ENCODE measurements at regions not wholly inside any gene's neighbourhood (a gene's known extent, or its start where the extent isn't known, plus 50 kb on each side); places are given as distances from the start of the nearest gene placed in this dataset.

- DNase-seq (ENCODE audit: low spot score): no peak
Measured at GRCh38 chr10:128316925-128317324, 190.7 kb upstream of the MKI67 start.

DNA sequence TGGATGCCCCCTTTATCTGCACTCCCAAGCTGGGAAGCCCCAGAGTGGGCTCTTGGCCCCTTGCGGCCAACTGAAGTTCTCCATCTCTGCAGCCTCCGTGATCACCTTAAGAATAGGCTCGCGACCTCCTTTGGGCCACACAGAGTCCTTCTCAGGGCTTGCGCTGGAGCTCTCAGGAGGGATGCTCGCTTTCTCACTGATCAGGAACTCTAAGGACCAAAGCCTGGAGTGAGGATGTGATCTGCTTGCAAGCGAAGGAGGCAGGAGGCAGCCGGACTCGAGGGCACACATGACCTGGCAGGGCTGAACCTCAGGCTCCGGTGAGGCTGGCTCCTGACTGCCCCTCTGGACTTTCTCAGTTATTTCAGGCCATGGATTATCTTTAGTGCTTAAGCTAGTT, 192.1 kb upstream of the MKI67 start:
- DNase-seq (ENCODE audit: low spot score): no peak

DNA sequence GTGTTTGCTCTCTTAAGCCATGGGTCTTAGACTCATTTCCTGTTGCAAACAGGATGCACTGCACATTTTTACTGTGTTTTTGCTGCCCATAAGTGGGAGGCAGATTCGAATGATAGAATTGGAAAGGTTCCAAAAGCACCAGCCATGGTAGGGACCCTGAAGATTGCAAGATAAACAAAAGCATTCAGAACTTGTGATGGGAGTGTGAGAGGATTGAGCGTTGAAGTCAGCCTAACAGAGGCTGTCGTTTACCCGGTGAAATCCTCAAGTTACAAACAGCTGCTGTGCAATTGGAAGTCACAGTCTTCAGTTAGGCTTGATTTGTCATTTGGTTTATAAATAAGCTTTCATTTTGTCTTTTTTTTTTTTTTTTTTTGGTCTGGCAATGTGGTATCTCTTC, 192.7 kb upstream of the MKI67 start:
- DNase-seq (ENCODE audit: low spot score): no peak

DNA sequence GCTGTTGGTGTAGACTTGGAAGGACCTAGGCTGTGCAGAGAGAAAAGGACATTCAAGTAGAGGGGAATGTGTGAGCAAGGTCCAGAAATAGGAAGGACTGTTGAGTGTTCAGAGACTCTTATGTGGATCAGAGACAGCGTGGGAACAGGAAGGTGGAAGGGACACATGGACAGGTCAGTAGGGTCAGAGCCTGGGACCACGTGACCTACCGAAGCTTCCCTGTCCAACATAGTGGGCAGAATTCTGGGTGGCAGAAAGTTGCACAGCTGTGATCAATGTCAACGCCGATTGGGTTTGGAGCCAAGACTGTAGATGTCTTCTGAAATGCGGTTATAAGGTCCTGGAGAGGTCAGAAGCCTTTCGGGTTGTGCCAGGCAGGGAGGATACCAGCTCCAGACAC, 195.9 kb upstream of the MKI67 start:
- no peak for DNase-seq (ENCODE audit: low spot score)

DNA sequence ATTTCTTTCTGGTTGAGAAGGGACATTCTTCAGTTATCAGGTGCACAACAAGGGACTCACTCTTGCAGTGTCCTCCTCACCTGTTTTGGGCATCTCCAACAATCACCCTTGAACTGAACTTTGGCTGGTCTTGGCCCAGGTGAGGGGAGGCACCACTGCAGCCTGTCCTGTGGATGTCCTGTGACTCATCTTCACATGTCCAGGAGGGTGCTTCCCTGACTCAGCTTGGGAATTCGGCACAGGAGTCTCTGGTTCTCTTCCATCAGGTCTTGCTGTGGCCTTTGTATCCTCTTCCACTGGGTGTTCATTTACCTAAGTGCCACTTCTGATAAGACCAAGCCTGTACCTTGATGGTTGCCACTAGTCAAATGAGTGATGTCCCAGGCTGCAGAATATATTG, 196.7 kb upstream of the MKI67 start:
- no peak for DNase-seq (ENCODE audit: low spot score)

DNA sequence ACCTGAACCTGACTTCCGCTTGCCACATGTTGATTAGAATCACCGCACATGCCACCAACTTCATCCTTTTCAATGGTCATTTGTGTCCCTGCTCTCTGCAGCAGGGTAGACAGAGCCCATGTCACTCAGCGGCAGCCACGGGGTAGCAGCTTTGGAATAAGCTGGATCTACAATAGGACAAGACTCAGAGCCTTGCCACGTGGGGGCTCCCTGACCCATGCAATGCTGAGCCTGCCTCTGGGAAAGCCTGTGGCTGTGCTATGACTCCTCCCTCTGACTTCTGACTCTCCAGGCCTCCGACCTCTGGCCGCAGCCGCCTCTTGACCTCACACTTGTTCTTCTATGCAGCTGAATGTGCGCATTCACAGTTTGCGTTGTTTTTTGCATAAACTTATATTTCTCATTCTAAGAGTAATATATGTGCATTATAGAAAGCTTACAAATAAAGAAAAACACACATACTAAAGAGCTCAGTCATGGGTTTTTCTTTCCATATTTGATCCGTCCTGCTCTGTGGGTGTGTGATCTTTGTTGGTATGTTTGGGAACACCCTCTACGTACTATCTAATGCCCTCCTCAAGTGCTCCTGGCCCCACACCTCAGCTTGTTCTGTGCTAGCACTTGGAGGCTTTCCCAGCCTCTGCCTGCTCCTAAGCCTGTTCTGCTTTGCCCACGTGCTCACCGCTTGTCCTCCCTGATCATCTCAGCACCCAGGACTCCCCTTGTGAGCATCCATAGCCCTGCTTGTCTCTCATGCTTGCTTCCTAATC, 198.0 kb upstream of the MKI67 start:
- DNase-seq (ENCODE audit: low spot score): no peak

DNA sequence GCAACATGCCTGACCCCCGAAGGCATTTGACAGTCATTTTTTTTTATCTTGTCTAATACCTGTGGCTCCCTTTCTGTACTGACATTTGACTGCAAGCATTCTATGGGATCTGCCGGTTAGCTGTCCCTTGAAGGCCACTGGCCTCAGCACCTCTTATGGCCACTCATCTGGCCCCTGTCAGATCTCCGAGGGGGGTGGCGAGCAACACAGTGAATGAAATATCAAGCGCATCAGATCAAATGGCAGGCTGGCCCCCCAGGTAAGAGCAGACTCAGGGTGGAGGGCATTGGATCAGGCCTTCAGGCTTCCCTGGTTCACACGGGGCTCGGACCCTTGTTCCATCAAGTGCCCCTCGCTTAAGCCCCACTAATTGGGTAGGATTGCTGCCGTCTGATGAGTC, 199.6 kb upstream of the MKI67 start:
- no peak for DNase-seq (ENCODE audit: low spot score)

DNA sequence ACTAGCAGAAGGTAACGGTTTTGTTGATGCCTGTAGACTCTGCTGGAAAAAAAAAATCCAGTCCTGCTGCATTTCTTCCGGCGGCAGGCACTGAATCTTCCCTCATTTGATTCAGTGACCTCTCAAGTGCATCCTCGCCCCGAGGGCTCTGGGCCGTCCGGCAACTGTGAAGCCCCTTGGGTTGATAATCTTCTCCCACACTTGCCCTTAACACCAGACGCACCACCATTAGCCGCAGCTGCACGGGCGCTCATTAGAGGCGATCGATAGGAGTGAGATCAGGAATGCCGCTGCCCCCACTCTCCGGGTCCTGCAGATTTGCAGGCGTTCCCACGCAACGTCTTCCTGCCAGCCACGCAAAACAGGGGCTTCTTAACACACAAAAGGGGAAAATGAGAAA, 200.0 kb upstream of the MKI67 start:
- no peak for DNase-seq (ENCODE audit: low spot score)

- DNase-seq (ENCODE audit: low spot score): no peak
Measured at GRCh38 chr10:128326851-128327250, 200.6 kb upstream of the MKI67 start.

DNA sequence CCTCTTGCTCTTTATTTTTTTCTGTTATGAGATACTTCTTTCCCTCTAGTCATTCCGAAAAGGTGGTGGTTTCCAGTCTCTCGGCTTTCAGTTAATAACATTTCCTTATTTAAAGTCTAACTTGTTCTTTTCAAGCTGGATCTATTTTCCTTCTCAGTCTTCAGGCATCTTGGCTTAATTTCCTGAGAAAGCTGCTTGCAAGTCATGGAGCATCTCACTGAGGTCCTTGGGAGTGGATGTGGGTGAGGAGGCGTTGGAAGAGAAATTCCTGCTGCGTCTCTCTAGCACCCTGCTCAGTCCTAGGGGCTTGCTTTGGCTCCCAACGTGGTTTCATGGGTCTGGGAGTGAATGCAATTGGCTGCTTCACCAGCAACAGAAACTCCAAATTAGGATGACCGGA, 210.2 kb upstream of the MKI67 start:
- no peak for DNase-seq (ENCODE audit: low spot score)

GRCh38 chr10:128337860-128338378, 211.7 kb upstream of the MKI67 start:
- DNase-seq (ENCODE audit: low spot score): no peak

GRCh38 chr10:128338951-128339350, 212.7 kb upstream of the MKI67 start:
- DNase-seq (ENCODE audit: low spot score): no peak

DNA sequence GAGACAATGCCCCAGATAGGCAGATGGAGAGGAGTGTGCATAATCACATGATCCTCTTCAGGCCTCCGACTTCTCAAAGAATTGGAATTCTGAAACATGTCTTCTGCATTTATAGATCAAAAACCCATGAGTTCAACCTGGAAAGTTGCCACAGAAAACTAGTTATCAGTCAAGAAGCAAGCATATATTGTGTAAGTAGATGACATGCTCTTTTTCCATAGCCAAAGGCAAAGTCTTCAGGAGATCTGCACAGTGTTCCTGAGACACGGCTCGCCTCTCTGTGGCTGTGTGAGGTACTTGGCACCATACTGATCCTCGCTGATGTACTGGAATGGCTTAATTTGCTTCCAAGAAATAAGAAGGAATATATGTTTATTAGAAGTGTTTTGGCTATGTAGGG, 213.5 kb upstream of the MKI67 start:
- DNase-seq (ENCODE audit: low spot score): no peak

- no peak for DNase-seq (ENCODE audit: low spot score)
Measured at GRCh38 chr10:128345353-128345752, 219.1 kb upstream of the MKI67 start.

GRCh38 chr10:128360783-128361182, 234.6 kb upstream of the MKI67 start:
- DNase-seq (ENCODE audit: low spot score): no peak

DNA sequence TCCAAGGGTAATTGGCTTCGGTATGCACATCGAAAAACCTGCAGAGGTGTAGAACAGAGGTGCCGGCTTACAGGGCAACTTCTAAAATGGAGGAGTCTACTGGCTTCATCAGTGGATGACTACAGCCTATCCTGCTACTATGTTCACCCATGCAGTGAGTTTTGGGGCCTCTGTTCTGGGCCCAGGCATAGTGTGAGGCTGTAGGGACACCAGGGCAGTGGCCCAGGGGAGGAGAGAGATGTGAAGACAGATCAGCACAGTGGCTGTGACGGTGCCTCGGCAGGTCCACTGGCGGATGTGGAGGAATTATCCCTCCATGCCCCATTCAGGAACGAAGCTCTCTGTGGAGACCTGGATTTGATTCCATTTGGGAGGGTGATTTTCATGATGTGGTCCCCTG, 235.3 kb upstream of the MKI67 start:
- DNase-seq (ENCODE audit: low spot score): no peak

GRCh38 chr10:128362514-128362913, 236.3 kb upstream of the MKI67 start:
- no peak for DNase-seq (ENCODE audit: low spot score)

DNA sequence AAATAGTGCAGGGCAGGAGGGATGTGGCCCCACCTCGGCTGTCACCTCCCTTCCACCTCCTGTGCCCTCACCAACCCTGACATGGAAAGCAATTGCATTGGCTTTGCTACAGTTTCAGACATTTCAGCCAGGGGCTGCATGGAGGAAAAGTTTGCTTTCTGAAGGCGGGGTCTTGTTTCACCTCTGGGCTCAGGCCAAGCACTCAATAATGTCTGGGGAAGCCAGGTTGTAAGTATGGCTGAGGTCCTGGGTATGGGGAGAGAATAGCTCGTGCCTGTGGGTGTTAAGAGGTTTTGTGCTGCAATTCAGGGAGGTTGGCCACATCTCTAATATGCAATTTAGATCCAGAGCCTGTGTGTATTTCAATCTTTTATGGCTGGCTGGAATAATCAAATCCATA, 238.4 kb upstream of the MKI67 start:
- no peak for DNase-seq (ENCODE audit: low spot score)

GRCh38 chr10:128365156-128365725, 239.0 kb upstream of the MKI67 start:
- DNase-seq (ENCODE audit: low spot score): no peak

DNA sequence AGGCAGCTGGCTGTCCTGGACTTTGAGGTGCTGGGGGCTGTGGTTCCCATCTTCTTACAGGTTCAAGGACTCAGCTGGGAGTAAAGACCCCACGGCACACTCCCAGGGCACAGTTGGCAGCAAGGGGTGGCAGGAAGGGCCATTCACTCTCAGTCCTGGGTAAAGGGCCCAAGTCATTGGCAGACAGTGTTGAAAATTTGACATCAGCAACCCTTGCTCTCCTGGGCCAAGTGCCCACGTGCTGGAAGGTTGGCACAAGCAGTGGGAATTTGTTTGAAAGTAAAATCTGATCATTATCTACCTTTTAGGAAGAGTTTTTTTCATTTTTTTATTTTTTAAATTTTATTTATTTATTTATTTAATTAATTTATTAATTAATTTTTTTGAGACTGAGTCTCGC, 241.6 kb upstream of the MKI67 start:
- DNase-seq (ENCODE audit: low spot score): no peak

DNA sequence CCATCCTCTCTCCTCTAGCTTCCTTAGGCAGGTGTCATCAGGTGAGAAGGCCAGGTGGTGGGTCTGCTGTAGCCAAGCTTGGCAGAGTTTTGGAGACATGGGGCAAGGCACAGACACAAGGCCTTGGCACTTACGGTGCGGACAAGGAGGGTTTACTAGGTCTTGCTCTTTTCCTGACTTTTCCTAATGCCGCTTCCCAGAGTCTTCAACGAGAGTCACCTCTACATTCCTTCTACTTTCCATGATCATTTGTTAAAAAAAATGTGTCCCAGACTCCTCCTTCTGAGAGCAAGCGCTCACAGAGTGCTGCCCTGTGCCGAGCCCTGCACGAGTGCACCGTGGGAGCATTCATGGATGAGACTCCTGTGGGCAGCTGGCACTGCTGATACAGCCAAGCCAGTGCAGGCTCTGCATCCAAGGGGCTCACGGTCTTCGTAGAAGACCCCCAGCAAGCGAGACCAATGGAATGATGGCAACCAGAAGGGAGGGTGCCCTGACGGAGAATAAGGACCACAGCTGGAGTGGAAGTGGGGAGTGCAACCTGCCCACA, 243.0 kb upstream of the MKI67 start:
- DNase-seq (ENCODE audit: low spot score): no peak

- peak; percentile 24 for DNase-seq (ENCODE audit: low spot score)
Measured at GRCh38 chr10:128373071-128373749, 247.0 kb upstream of the MKI67 start.

DNA sequence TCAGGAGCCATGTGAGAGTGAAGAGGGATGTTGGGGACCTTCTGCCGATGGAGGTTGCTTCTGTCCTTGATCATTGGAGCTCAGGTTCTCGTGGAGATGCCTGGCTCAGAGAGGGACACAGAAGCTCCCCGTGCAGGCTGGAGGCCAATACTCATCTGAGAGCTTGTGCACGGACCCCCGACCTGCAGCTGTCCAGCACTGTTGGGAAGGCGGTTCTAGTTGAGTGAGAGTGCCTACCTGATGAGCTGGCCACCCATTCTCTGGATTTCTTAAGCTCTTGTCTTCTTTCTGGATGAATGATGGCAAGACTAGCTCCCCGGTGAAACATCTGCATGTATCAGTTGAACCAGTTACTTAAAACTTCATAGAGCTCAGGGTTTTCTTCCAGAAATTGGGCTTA, 247.6 kb upstream of the MKI67 start:
- no peak for DNase-seq (ENCODE audit: low spot score)
